Skeletal muscle satellite cell (primary cell): ENCODE measurements at regions not wholly inside any gene's neighbourhood (a gene's known extent, or its start where the extent isn't known, plus 50 kb on each side); places are given as distances from the start of the nearest gene placed in this dataset.
"Not testable (repeated sequence)": the region's sequence is repeated elsewhere in the genome, so short reads cannot be mapped to it uniquely, and the experiment has no call there.

Experiments used
- H3K27me3 ChIP-seq: 2 replicates; pipeline ENCODE4 v1.7.0; 2013; ENCODE audit warnings: low read length; ENCODE audit not compliant: control insufficient read depth, insufficient read depth
- H3K36me3 ChIP-seq: 2 replicates; pipeline ENCODE4 v1.7.0; 2013; ENCODE audit warnings: mild to moderate bottlenecking, control low read depth, low read length; ENCODE audit not compliant: insufficient read depth
- H3K4me1 ChIP-seq: 2 replicates; pipeline ENCODE4 v1.7.0; 2013; ENCODE audit warnings: low read length; ENCODE audit not compliant: control insufficient read depth, insufficient read depth
- H3K4me2 ChIP-seq: 2 replicates; pipeline ENCODE4 v1.7.0; 2013; ENCODE audit warnings: mild to moderate bottlenecking, low read length
- H3K4me3 ChIP-seq: 2 replicates; pipeline ENCODE4 v1.7.0; 2013; ENCODE audit warnings: low read length
- H3K9ac ChIP-seq: 2 replicates; pipeline ENCODE4 v1.7.0; 2013; ENCODE audit warnings: mild to moderate bottlenecking, low read depth, low read length, moderate library complexity
- H3K9me3 ChIP-seq: replicated peaks from 2 replicates; pipeline ENCODE4 v1.7.0; 2013; ENCODE audit warnings: mild to moderate bottlenecking, control low read depth, low read length

DNA sequence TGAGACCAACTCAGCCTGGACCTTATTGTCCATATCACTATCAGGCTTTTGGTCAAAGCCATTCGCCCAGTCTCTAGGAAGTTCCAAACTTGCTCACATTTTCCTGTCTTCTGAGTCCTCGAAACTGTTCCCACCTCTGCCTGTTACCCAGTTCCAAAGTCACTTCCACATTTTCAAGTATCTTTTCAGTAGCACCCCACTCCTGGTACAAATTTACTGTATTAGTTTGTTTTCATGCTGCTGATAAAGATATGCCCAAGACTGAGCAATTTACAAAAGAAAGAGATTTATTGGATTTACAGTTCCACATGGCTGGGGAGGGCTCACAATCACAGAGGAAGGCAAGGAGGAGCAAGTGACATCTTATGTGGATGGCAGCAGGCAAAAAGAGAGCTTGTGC is 932.0 kb upstream of the PCDH7 start:
- not testable (repeated sequence) for H3K4me1 ChIP-seq, H3K27me3 ChIP-seq, H3K4me3 ChIP-seq, H3K4me2 ChIP-seq, H3K9me3 ChIP-seq, H3K9ac ChIP-seq, H3K36me3 ChIP-seq

DNA sequence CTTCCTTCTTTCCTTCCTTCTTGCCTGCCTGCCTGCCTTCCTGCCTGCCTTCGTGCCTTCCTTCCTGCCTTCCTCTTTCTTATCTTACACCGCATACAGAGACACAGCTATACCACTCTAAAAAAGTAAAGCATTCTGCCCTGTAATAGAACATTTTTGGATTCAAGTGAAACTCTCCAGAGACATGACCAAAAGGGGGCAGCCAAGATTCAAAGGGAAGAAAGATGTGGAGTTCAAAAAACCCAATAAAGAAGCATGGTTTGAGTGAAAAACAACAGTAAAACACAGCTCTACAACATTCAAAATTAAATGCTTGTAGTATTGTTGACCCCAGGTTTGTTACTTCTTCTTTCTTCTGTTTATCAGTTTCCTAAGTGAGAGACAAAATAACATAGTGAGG is 914.9 kb upstream of the PCDH7 start:
- H3K36me3 ChIP-seq = no peaks in the 10 kb centered on the region
- no peaks in the 10 kb centered on the region for H3K4me1 ChIP-seq
- no peaks in the 10 kb centered on the region for H3K27me3 ChIP-seq
- H3K4me2 ChIP-seq = no peak overlapping the region
- H3K9me3 ChIP-seq = no peaks in the 10 kb centered on the region
- no peak overlapping the region for H3K9ac ChIP-seq
- H3K4me3 ChIP-seq = no peak overlapping the region

- Histone ChIP-seq H3K4me2 (no peak overlapping the region), H3K9ac (no peak overlapping the region), H3K27me3 (no peaks in the 10 kb centered on the region), H3K9me3 (no peaks in the 10 kb centered on the region), H3K4me3 (no peak overlapping the region), H3K4me1 (no peaks in the 10 kb centered on the region), H3K36me3 (no peaks in the 10 kb centered on the region)
Observed at GRCh38 chr4:29805916-29806480, 914.2 kb upstream of the PCDH7 start.

DNA sequence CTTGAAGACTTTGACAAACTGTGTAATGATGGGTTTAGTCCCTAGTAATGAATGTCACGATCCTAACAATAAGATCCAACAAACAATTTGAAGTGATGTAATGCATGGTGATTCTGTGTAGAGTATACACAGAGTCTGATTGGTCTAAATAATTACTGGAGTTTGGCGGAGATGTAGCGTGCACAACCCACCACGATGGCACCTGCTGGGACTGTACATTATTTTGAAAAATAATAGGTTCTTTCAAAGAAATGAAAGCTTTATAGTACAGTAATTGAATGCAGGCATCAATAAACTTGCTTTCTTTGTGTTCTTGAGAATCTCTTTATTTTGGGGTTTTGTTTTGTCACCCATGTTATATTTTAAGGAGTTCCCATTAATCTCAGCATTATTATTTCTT is 902.2 kb upstream of the PCDH7 start:
- no peak overlapping the region for H3K4me2 ChIP-seq
- no peak overlapping the region for H3K4me3 ChIP-seq
- no peaks in the 10 kb centered on the region for H3K36me3 ChIP-seq
- H3K9me3 ChIP-seq = no peaks in the 10 kb centered on the region
- H3K9ac ChIP-seq = no peak overlapping the region
- no peaks in the 10 kb centered on the region for H3K4me1 ChIP-seq
- H3K27me3 ChIP-seq = no peaks in the 10 kb centered on the region

DNA sequence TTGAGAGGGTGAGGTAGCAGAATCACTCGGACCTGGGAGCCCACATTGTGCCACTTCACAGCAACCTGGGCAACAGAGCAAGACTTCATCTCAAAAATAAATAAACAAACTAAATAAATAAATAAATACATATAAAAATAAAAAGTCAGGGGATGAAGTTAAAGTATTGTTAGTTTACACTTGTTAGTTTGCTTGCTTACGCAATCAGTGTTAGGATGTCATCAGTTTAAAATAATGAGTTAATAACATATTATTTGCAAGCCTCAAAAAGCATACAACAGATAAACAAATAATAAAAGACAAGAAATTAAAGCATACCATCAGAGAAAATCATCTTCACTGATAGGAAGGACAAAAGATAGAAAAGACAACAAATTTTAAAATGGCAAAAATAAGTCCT is 891.1 kb upstream of the PCDH7 start:
- Histone ChIP-seq H3K27me3 (no peaks in the 10 kb centered on the region), H3K4me1 (no peaks in the 10 kb centered on the region), H3K9me3 (no peaks in the 10 kb centered on the region), H3K4me2 (no peak overlapping the region), H3K9ac (no peak overlapping the region), H3K36me3 (no peaks in the 10 kb centered on the region), H3K4me3 (no peak overlapping the region)

GRCh38 chr4:29852537-29852936 is 867.6 kb upstream of the PCDH7 start:
- Histone ChIP-seq H3K4me1 (no peaks in the 10 kb centered on the region), H3K4me2 (no peak overlapping the region), H3K36me3 (no peaks in the 10 kb centered on the region), H3K4me3 (no peak overlapping the region), H3K9ac (no peak overlapping the region), H3K27me3 (no peaks in the 10 kb centered on the region), H3K9me3 (peaks cover 3% of the 10 kb centered on the region)

GRCh38 chr4:29853833-29854232 is 866.3 kb upstream of the PCDH7 start:
- Histone ChIP-seq H3K27me3 (no peaks in the 10 kb centered on the region), H3K9ac (no peak overlapping the region), H3K4me2 (no peak overlapping the region), H3K9me3 (peaks cover 3% of the 10 kb centered on the region), H3K36me3 (no peaks in the 10 kb centered on the region), H3K4me3 (no peak overlapping the region), H3K4me1 (no peaks in the 10 kb centered on the region)

- no peak overlapping the region for H3K4me2 ChIP-seq
- no peaks in the 10 kb centered on the region for H3K4me1 ChIP-seq
- H3K9ac ChIP-seq = no peak overlapping the region
- no peaks in the 10 kb centered on the region for H3K36me3 ChIP-seq
- no peak overlapping the region for H3K4me3 ChIP-seq
- H3K27me3 ChIP-seq = no peaks in the 10 kb centered on the region
- H3K9me3 ChIP-seq = no peaks in the 10 kb centered on the region
Observed at GRCh38 chr4:29861307-29861706, 858.9 kb upstream of the PCDH7 start.

- Histone ChIP-seq H3K9ac (no peak overlapping the region), H3K9me3 (no peaks in the 10 kb centered on the region), H3K27me3 (no peaks in the 10 kb centered on the region), H3K36me3 (no peaks in the 10 kb centered on the region), H3K4me3 (no peak overlapping the region), H3K4me2 (no peak overlapping the region), H3K4me1 (no peaks in the 10 kb centered on the region)
Observed at GRCh38 chr4:29867412-29867811, 852.8 kb upstream of the PCDH7 start.

DNA sequence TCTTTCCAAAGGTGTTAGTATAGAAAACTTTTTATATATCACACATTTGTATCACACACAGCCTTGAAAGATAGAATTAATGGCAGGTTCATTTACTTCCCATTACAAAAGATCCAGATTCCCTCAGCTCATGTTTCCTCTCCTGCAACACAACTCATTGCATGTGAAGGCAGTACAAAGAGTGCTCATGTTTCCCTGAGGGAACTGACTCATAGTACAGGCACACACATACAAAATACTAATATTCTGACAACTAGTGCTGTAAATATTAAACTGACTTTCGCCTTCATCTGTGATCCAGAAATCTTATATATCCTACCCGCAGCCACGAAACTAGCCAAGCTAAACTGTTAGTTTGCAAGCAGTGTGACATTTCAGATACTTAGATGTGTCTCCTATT is 819.8 kb upstream of the PCDH7 start:
- Histone ChIP-seq H3K27me3 (no peaks in the 10 kb centered on the region), H3K4me3 (no peak overlapping the region), H3K4me1 (no peaks in the 10 kb centered on the region), H3K36me3 (no peaks in the 10 kb centered on the region), H3K4me2 (no peak overlapping the region), H3K9ac (no peak overlapping the region), H3K9me3 (no peaks in the 10 kb centered on the region)

GRCh38 chr4:29908276-29908675 is 811.9 kb upstream of the PCDH7 start:
- no peak overlapping the region for H3K9ac ChIP-seq
- no peak overlapping the region for H3K4me2 ChIP-seq
- no peaks in the 10 kb centered on the region for H3K27me3 ChIP-seq
- no peaks in the 10 kb centered on the region for H3K36me3 ChIP-seq
- no peaks in the 10 kb centered on the region for H3K4me1 ChIP-seq
- no peaks in the 10 kb centered on the region for H3K9me3 ChIP-seq
- H3K4me3 ChIP-seq = no peak overlapping the region

GRCh38 chr4:29927895-29928294 is 792.3 kb upstream of the PCDH7 start:
- no peak overlapping the region for H3K9ac ChIP-seq
- H3K4me2 ChIP-seq = no peak overlapping the region
- no peaks in the 10 kb centered on the region for H3K36me3 ChIP-seq
- no peaks in the 10 kb centered on the region for H3K9me3 ChIP-seq
- no peak overlapping the region for H3K4me3 ChIP-seq
- no peaks in the 10 kb centered on the region for H3K27me3 ChIP-seq
- H3K4me1 ChIP-seq = no peaks in the 10 kb centered on the region
